GM13977 (cell line): ENCODE measurements at regions not wholly inside any gene's neighbourhood (a gene's known extent, or its start where the extent isn't known, plus 50 kb on each side); places are given as distances from the start of the nearest gene placed in this dataset.
"Not testable (repeated sequence)": the region's sequence is repeated elsewhere in the genome, so short reads cannot be mapped to it uniquely, and the experiment has no call there.

Source experiments
- DNase-seq: peaks from one replicate; pipeline ENCODE4 v3.0.0; 2012; ENCODE audit warnings: low spot score
- in situ Hi-C: fragments of 300-500 bp; cut with MboI; formaldehyde crosslinking; loops from one replicate; pipeline ENCODE4 v1.12.0; 2022; ENCODE audit warnings: low sequenced_read_pairs, low pct_unique_long_range_greater_than_20kb, mixed read lengths, inconsistent platforms; ENCODE audit not compliant: unreplicated experiment
- TF ChIP-seq, protein P1 (sequence below): IDR thresholded peaks from 2 replicates; pipeline ENCODE4 v1.5.1; 2012; ENCODE audit warnings: mild to moderate bottlenecking, control low read depth; ENCODE audit not compliant: insufficient read depth; ENCODE audit errors: extremely low read depth, missing control alignments

DNA sequence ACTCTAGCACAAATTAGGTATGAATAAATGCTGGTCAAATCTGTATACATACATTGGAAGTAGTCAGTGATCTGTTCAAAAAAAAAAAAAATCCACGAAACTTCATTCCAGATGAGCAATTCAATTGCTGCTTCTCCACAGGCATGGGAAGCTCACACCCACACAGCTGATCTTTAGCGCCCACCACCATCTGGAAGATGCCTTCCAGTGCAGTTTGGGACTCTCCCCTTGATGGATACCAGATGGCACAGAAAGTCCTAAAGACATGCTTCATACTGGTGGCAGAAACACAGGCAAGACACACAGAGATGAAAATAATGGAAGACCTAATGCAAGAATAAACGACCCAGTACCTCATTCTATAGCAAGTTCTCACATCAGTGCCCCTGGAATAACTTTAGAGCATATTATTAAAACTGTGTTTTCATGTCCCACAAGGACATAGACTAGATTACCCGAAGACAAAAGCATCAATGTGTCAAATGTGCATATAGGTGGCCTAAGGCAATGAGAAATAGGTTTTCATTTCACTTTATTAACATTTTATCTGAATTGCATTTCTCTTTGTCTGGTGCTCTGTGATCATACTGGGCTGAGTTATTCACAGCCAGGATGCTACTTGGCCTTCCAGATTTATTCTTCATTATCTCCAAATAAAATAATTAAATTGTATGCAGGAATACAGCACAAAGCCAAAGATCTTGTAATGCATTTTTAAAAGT is 135.4 kb upstream of the TAS2R1 start:
- DNase-seq = no peak

DNA sequence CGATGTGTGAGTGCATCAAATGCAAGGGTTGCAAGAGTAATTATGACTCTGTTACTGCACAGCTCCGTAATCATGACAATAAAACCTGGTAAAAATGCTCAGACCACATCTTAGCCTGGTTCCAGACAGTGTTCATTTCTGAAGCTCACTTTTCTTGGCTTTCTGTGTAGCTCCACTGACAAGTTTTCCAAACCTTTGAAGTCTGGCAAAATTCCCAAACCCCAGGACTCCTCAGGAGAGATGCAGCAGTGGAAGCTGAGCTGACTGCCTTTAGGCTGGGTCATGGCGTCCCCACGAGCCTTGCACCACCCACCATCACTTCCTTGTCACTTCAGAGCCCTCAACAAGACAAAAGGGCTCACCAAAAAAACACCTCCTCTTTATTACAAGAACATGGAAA is 131.6 kb upstream of the TAS2R1 start:
- TF ChIP-seq, protein P1, sequence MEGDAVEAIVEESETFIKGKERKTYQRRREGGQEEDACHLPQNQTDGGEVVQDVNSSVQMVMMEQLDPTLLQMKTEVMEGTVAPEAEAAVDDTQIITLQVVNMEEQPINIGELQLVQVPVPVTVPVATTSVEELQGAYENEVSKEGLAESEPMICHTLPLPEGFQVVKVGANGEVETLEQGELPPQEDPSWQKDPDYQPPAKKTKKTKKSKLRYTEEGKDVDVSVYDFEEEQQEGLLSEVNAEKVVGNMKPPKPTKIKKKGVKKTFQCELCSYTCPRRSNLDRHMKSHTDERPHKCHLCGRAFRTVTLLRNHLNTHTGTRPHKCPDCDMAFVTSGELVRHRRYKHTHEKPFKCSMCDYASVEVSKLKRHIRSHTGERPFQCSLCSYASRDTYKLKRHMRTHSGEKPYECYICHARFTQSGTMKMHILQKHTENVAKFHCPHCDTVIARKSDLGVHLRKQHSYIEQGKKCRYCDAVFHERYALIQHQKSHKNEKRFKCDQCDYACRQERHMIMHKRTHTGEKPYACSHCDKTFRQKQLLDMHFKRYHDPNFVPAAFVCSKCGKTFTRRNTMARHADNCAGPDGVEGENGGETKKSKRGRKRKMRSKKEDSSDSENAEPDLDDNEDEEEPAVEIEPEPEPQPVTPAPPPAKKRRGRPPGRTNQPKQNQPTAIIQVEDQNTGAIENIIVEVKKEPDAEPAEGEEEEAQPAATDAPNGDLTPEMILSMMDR = no peak
- in situ Hi-C loops = no loop called here
- DNase-seq = no peak

More for the DNA sequence above, 135.4 kb upstream of the TAS2R1 start:
- TF ChIP-seq, protein P1 = no peak
- in situ Hi-C loops = no loop called here

DNA sequence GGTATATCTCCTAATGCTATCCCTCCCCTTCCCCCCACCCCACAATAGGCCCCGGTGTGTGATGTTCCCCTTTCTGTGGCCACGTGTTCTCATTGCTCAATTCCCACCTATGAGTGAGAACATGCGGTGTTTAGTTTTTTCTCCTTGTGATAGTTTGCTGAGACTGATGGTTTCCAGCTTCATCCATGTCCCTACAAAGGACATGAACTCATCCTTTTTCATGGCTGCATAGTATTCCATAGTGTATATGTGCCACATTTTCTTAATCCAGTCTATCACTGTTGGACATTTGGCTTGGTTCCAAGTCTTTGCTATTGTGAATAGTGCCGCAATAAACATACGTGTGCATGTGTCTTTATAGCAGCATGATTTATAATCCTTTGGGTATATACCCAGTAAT is 122.5 kb upstream of the TAS2R1 start:
- in situ Hi-C loops, DNase-seq: not testable (repeated sequence)

DNA sequence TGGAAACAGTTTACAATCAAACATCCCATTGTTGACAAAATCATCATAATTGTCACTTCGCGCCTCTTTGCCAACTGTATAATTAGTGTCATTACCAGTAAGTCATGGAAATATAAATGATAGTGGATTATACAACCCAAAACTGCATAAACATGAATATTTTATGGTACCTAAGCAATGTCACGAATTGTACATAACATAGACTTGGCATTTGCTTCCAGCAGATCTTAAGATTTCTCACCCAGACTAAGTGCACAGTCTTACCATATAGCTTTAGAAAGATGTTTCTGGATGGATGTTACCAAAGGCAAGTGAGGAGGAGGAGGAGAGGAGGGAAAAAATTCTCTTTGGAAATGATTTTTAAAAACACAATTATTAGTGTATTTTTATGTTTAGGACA is 113.4 kb upstream of the TAS2R1 start:
- in situ Hi-C loops = no loop called here
- no peak for DNase-seq
- TF ChIP-seq, protein P1 = no peak

DNA sequence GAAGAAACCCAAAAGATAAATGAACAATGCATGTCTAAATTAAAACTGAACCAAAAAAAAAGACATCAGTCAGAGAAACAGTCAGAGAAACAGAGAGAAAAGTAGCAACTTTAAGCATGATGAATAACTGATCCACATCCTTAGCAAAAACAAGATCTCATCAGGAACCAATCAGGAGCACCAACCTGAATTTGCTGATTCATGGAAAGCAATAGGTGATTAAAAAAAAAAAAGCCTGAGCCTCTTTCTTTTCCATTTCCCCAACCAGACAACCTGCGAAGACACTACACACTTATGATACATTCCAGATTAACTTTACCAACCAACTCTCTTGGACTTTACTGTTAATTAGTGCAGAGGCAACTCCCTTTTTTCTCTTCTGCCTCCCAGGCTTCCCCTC is 112.7 kb upstream of the TAS2R1 start:
- DNase-seq = no peak
- TF ChIP-seq, protein P1 = no peak
- in situ Hi-C loops = no loop called here

DNA sequence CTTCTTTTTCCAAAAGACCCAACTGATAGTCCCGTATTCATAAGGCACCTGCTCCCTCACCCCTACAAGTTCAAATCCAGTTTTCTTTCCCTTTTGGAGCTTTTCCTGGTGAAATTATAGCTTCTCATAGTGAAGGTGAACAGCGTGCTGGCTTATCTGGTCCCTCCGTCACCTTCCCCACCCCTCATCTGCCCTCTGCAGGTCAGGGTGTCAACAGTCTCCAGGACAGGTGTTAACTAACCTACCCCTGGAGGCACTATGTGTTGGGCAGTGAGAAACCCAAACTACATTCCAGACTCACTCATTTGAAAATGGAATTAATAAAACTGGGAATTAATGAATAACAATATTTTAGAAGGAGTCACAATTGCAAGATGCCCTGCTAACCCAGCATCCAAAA is 109.0 kb upstream of the TAS2R1 start:
- TF ChIP-seq, protein P1 = no peak
- DNase-seq = no peak
- in situ Hi-C loops = no loop called here

DNA sequence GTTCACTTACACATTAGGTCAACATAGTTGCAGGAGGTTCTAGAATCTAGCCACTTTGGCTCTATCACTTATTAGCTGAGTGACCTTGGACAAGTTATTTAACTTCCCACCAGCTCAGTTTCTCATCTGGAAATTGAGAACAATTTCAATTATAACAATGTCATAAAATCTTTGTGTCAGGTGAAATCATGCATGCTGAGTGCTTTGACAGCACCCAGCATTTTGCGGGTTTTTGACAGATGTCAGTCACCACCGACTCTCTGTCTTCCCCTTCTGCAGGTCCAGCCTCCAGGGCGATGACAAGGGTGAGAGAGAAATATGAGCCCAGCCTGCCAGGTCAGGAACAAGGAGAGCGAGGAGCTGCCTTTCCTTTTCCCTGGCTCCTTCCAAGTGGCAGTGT is 107.1 kb upstream of the TAS2R1 start:
- in situ Hi-C loops = no loop called here
- no peak for DNase-seq
- TF ChIP-seq, protein P1 = no peak
